Mesendoderm (in vitro differentiated cells): ENCODE measurements at regions not wholly inside any gene's neighbourhood (a gene's known extent, or its start where the extent isn't known, plus 50 kb on each side); places are given as distances from the start of the nearest gene placed in this dataset.
"Not testable (repeated sequence)": the region's sequence is repeated elsewhere in the genome, so short reads cannot be mapped to it uniquely, and the experiment has no call there.

ENCODE experiments used
- DNase-seq: peaks from one replicate; pipeline ENCODE4 v3.0.0; 2013
- H2AK5ac ChIP-seq: 2 replicates; pipeline ENCODE4 v1.6.1; 2013; ENCODE audit warnings: low read length, inconsistent platforms
- H2BK120ac ChIP-seq: 2 replicates; pipeline ENCODE4 v1.6.1; 2013; ENCODE audit warnings: low read depth, mild to moderate bottlenecking, low read length, moderate library complexity, mixed read lengths
- H2BK15ac ChIP-seq: replicated peaks from 2 replicates; pipeline ENCODE4 v1.6.1; 2013; ENCODE audit warnings: low read depth, mild to moderate bottlenecking, moderate library complexity
- H2BK5ac ChIP-seq: 2 replicates; pipeline ENCODE4 v1.6.1; 2013; ENCODE audit warnings: low read length, inconsistent platforms
- H3K18ac ChIP-seq: 2 replicates; pipeline ENCODE4 v1.6.1; 2013; ENCODE audit warnings: mild to moderate bottlenecking, low read length, mixed read lengths
- H3K23ac ChIP-seq: one replicate; pipeline ENCODE4 v1.6.1; 2013; ENCODE audit warnings: low read length
- H3K27ac ChIP-seq: 2 replicates; pipeline ENCODE4 v1.5.1; 2013; ENCODE audit warnings: low read depth, mild to moderate bottlenecking, inconsistent platforms, low read length, moderate library complexity
- H3K27me3 ChIP-seq: 2 replicates; pipeline ENCODE4 v1.6.1; 2013; ENCODE audit warnings: low read length, control low read depth, mild to moderate bottlenecking, inconsistent platforms; ENCODE audit not compliant: insufficient read depth, poor library complexity
- H3K36me3 ChIP-seq: 2 replicates; pipeline ENCODE4 v1.6.1; 2013; ENCODE audit warnings: low read length, inconsistent platforms; ENCODE audit not compliant: control insufficient read depth, insufficient read depth
- H3K4ac ChIP-seq: one replicate; pipeline ENCODE4 v1.6.1; 2013; ENCODE audit warnings: low read depth, mild to moderate bottlenecking, low read length, moderate library complexity
- H3K4me1 ChIP-seq: 2 replicates; pipeline ENCODE4 v1.6.1; 2013; ENCODE audit warnings: low read depth, low read length, inconsistent platforms; ENCODE audit not compliant: control insufficient read depth
- H3K4me2 ChIP-seq: 2 replicates; pipeline ENCODE4 v1.6.1; 2013; ENCODE audit warnings: low read length
- H3K4me3 ChIP-seq: 2 replicates; pipeline ENCODE4 v1.5.1; 2013; ENCODE audit warnings: mild to moderate bottlenecking, low read length
- H3K56ac ChIP-seq: one replicate; pipeline ENCODE4 v1.6.1; 2013; ENCODE audit warnings: low read length
- H3K79me1 ChIP-seq: 2 replicates; pipeline ENCODE4 v1.6.1; 2013; ENCODE audit warnings: low read length, inconsistent platforms
- H3K79me2 ChIP-seq: 2 replicates; pipeline ENCODE4 v1.6.1; 2013; ENCODE audit warnings: mild to moderate bottlenecking, low read length; ENCODE audit not compliant: control insufficient read depth, insufficient read depth
- H3K9ac ChIP-seq: 2 replicates; pipeline ENCODE4 v1.6.1; 2013; ENCODE audit warnings: low read length, inconsistent platforms
- H4K5ac ChIP-seq: one replicate; pipeline ENCODE4 v1.6.1; 2013; ENCODE audit warnings: low read length
- H4K8ac ChIP-seq: one replicate; pipeline ENCODE4 v1.6.1; 2013; ENCODE audit warnings: low read depth, mild to moderate bottlenecking, control low read depth, low read length, moderate library complexity
- WGBS: extraction: QIAGEN DNeasy Blood & Tissue Kit; methylation state at CpG from one replicate; pipeline ENCODE4 v1.1.7; 2013; ENCODE audit warnings: low lambda C conversion rate, missing lambda C conversion rate; ENCODE audit not compliant: insufficient coverage; ENCODE audit errors: extremely low coverage; 5-methylcytosine and 5-hydroxymethylcytosine counted together

DNA sequence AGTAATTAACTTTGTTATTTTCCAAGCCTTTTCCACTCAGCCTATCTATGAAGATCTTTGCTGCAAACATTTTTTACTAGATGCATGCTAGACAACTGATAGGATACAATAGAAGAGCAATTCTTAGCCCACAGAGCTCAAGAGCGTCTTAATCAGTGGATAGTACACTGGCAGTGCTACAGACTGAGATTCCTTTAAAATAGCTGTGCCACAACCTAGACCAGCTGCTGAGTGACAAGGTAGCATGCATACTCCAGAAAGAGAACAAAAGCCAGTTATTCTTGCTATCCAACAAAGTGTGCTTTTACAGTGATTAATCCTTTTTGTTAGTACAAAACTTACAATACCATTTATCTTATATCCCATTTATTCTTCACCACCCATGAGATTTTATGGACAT, 507.9 kb upstream of the SYT4 start:
- Histone ChIP-seq H3K4me1 (no peaks in the 10 kb centered on the region), H2BK5ac (no peak overlapping the region), H3K18ac (no peak overlapping the region), H3K9ac (no peak overlapping the region), H3K4ac (no peak overlapping the region), H3K27ac (no peak overlapping the region), H2BK120ac (no peak overlapping the region), H2AK5ac (no peak overlapping the region), H3K4me3 (no peak overlapping the region), H4K5ac (no peak overlapping the region), H4K8ac (no peak overlapping the region), H2BK15ac (no peak overlapping the region), H3K79me2 (no peaks in the 10 kb centered on the region), H3K36me3 (no peaks in the 10 kb centered on the region), H3K23ac (no peak overlapping the region), H3K79me1 (no peaks in the 10 kb centered on the region), H3K27me3 (no peaks in the 10 kb centered on the region), H3K56ac (no peak overlapping the region), H3K4me2 (no peak overlapping the region)
- no CpG with 5 or more reads among the region's 1 CpG for WGBS
- no peak for DNase-seq

DNA sequence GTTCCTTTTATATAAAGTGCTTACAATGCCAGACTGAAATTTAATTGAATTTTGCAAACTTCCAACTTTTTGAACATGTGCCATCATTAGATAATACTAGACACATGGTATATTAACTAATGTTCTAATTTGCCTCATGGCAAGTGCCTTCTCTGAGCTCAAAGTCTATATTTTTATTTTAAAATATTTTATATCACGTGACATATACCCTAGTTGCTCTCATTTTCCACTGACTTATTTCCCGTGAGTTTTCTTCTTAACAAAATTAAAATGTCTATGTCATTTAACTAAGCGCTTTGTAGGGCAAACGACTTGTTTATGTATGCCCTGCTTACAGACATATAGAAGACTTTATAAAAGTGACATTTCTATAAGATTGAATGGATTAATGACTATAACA, 509.6 kb upstream of the SYT4 start:
- Histone ChIP-seq H4K8ac (no peak overlapping the region), H3K27me3 (no peaks in the 10 kb centered on the region), H3K4me1 (no peaks in the 10 kb centered on the region), H4K5ac (no peak overlapping the region), H3K56ac (no peak overlapping the region), H3K18ac (no peak overlapping the region), H3K4me2 (no peak overlapping the region), H3K9ac (no peak overlapping the region), H3K4me3 (no peak overlapping the region), H2BK120ac (no peak overlapping the region), H2AK5ac (no peak overlapping the region), H2BK5ac (no peak overlapping the region), H3K4ac (no peak overlapping the region), H3K23ac (no peak overlapping the region), H3K27ac (no peak overlapping the region), H2BK15ac (no peak overlapping the region), H3K36me3 (no peaks in the 10 kb centered on the region), H3K79me2 (no peaks in the 10 kb centered on the region), H3K79me1 (no peaks in the 10 kb centered on the region)
- WGBS, result 100% methylated on average over 2 of the region's 4 CpGs
- no peak for DNase-seq

DNA sequence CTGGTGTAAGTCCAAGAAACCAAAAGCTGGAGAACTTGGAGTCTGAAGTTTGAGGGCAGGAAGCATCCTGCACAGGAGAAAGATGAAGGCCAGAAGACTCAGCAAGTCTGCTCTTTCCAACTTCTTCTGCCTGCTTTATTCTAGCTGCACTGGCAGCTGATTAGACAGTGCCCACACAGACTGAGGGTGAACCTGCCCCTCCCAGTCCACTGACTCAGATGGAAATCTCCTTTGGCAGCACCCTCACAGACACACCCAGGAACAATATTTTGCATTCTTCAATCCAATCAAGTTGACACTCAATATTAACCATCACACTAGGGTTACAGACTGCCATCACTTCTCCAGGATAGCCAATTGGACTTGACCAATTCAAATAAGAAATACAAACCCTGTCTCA, 510.4 kb upstream of the SYT4 start:
- not testable (repeated sequence) for H3K4me2 ChIP-seq, H3K4me1 ChIP-seq

DNA sequence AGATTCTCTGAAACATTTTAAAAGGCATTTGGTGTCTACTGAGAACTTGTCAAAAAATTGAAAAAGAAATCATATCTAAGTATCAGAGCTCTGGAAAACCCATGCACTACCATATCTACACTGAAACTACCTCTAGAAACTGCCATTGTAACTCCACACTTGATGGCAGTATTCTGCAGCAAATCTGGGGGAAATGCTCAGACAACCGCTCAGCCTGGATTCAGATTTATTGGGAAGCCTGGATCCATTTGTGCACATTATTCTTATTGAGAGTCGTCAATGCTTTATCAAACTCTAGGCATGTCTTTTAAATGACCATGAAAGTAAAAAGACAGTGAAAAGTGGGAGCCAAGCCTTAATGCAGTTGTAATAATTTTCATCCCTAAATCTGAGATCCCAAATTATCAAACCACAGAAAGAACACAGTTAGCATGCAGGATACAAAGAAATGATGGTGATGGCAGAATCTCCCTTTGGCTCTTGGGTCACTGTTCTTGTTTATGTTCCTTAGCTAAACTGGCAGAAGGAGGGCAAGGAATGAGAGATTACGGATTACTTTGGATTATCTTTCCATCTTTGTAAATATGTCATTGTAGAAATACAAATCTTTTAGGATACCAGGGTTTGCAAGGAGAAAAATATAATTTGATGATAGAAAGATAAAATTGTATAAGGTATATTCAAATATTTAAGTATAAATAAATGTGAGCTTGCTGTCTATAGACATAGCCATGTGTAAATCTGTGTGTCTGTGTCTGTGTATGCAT, 512.1 kb upstream of the SYT4 start:
- Histone ChIP-seq H3K27me3 (no peaks in the 10 kb centered on the region), H3K79me1 (no peaks in the 10 kb centered on the region), H3K4me2 (no peak overlapping the region), H4K8ac (no peak overlapping the region), H4K5ac (no peak overlapping the region), H3K9ac (no peak overlapping the region), H2BK5ac (no peak overlapping the region), H3K18ac (no peak overlapping the region), H3K4me3 (no peak overlapping the region), H2BK15ac (no peak overlapping the region), H3K4me1 (no peaks in the 10 kb centered on the region), H3K56ac (no peak overlapping the region), H3K23ac (no peak overlapping the region), H3K4ac (no peak overlapping the region), H3K27ac (no peak overlapping the region), H3K36me3 (no peaks in the 10 kb centered on the region), H2BK120ac (no peak overlapping the region), H2AK5ac (no peak overlapping the region), H3K79me2 (no peaks in the 10 kb centered on the region)
- peak; percentile 19 for DNase-seq
- no CpG with 5 or more reads among the region's 3 CpGs for WGBS

More for the DNA sequence above, 510.4 kb upstream of the SYT4 start:
- not testable (repeated sequence) for H3K79me2 ChIP-seq, DNase-seq, H3K27me3 ChIP-seq, H3K4me3 ChIP-seq, H3K36me3 ChIP-seq, H3K79me1 ChIP-seq, H3K56ac ChIP-seq, H3K18ac ChIP-seq, H4K8ac ChIP-seq, H3K23ac ChIP-seq, H4K5ac ChIP-seq, H3K27ac ChIP-seq, H3K4ac ChIP-seq, H3K9ac ChIP-seq, H2BK15ac ChIP-seq, H2BK120ac ChIP-seq, H2BK5ac ChIP-seq, H2AK5ac ChIP-seq

DNA sequence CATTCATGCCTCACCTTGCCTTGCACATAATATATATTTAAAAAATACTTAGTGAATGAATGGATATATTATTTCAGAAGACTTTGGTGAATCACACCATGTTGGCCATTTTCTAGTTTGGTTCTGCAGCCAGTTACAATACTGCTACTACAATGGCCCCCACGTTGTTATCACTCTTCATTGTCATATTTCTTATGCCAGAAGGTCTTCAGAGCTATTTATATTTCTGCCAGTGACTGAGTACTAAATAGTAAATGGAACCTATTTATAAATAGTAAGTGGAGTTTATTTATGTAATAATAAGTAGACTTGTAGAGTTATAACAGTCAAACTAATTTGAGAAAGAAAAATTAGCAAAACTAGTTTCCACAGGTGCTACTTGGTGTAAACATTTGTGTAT, 516.6 kb upstream of the SYT4 start:
- Histone ChIP-seq H3K9ac (no peak overlapping the region), H3K79me2 (no peaks in the 10 kb centered on the region), H2BK5ac (no peak overlapping the region), H3K27me3 (no peaks in the 10 kb centered on the region), H4K5ac (no peak overlapping the region), H3K36me3 (no peaks in the 10 kb centered on the region), H2AK5ac (no peak overlapping the region), H3K23ac (no peak overlapping the region), H3K4me1 (no peaks in the 10 kb centered on the region), H3K18ac (no peak overlapping the region), H3K27ac (no peak overlapping the region), H2BK120ac (no peak overlapping the region), H4K8ac (no peak overlapping the region), H2BK15ac (no peak overlapping the region), H3K56ac (no peak overlapping the region), H3K4me3 (no peak overlapping the region), H3K4ac (no peak overlapping the region), H3K79me1 (no peaks in the 10 kb centered on the region), H3K4me2 (no peak overlapping the region)
- WGBS, result no CpG with 5 or more reads among the region's 1 CpG
- no peak for DNase-seq

DNA sequence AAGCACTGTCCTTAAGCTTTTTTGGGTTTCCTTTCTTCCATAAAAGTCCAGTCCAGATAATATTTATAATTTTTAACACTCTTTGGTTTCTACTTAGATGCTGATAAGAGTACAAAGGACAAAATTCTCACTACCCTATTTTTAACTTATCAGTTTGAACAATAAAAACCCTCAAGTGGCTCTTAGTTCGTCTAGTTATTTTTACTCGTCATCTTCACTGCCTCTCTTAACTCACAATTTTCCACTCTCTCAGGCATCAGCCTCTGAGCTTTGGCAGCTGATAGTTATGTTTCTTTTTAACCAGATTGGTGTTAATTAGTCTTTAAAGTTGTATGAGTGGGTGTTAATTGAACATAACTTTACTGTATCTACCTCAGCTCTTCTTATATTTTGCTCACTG, 517.1 kb upstream of the SYT4 start:
- H4K5ac ChIP-seq, result no peak overlapping the region
- H3K18ac ChIP-seq, result no peak overlapping the region
- no peak overlapping the region for H2AK5ac ChIP-seq
- no peak overlapping the region for H2BK5ac ChIP-seq
- H3K27me3 ChIP-seq, result no peaks in the 10 kb centered on the region
- H3K79me1 ChIP-seq, result no peaks in the 10 kb centered on the region
- no peaks in the 10 kb centered on the region for H3K4me1 ChIP-seq
- H3K4me3 ChIP-seq, result no peak overlapping the region
- no peaks in the 10 kb centered on the region for H3K36me3 ChIP-seq
- no peak overlapping the region for H3K9ac ChIP-seq
- no peak overlapping the region for H3K4ac ChIP-seq
- no peak overlapping the region for H2BK120ac ChIP-seq
- no peak overlapping the region for H3K27ac ChIP-seq
- H3K79me2 ChIP-seq, result no peaks in the 10 kb centered on the region
- H3K23ac ChIP-seq, result no peak overlapping the region
- no peak overlapping the region for H3K4me2 ChIP-seq
- no peak overlapping the region for H3K56ac ChIP-seq
- no peak for DNase-seq
- no CpG with 5 or more reads among the region's 2 CpGs for WGBS
- H4K8ac ChIP-seq, result no peak overlapping the region
- H2BK15ac ChIP-seq, result no peak overlapping the region
